ENCODE measurements at regions not wholly inside any gene's neighbourhood (a gene's known extent, or its start where the extent isn't known, plus 50 kb on each side); places are given as distances from the start of the nearest gene placed in this dataset.
"Not testable (repeated sequence)": the region's sequence is repeated elsewhere in the genome, so short reads cannot be mapped to it uniquely, and the experiment has no call there.

GRCh38 chr4:64756016-64756415 lies 346.8 kb upstream of the TECRL start:
- no peaks in the 10 kb centered on the region for H3K36me3 ChIP-seq (ENCODE audit: low read depth)
- no peak overlapping the region for H3K4me3 ChIP-seq (ENCODE audit: severe bottlenecking)
- H3K4me1 ChIP-seq (ENCODE audit: insufficient read depth, poor library complexity, severe bottlenecking) = no peaks in the 10 kb centered on the region
- TF ChIP-seq CTCF (IDR thresholded peaks at IDR 0.05; ENCODE audit: poor library complexity, severe bottlenecking) = no peak
- H3K9me3 ChIP-seq (ENCODE audit: severe bottlenecking) = no peaks in the 10 kb centered on the region
- peak; percentile 65 for ATAC-seq (ENCODE audit: low read depth)
- no peak overlapping the region for H3K27ac ChIP-seq (ENCODE audit: poor library complexity, severe bottlenecking)
- no peaks in the 10 kb centered on the region for H3K27me3 ChIP-seq (ENCODE audit: insufficient read depth, poor library complexity, severe bottlenecking)
- no peak for DNase-seq (ENCODE audit: low spot score)

GRCh38 chr4:64747919-64748715 lies 338.9 kb upstream of the TECRL start:
- TF ChIP-seq CTCF (IDR thresholded peaks at IDR 0.05; ENCODE audit: poor library complexity, severe bottlenecking) = no peak

GRCh38 chr4:64738240-64738639 lies 329.0 kb upstream of the TECRL start:
- Histone ChIP-seq H3K9me3 (ENCODE audit: severe bottlenecking) (no peaks in the 10 kb centered on the region), H3K27me3 (ENCODE audit: insufficient read depth, poor library complexity, severe bottlenecking) (no peaks in the 10 kb centered on the region), H3K36me3 (ENCODE audit: low read depth) (no peaks in the 10 kb centered on the region), H3K27ac (ENCODE audit: poor library complexity, severe bottlenecking) (no peak overlapping the region), H3K4me3 (ENCODE audit: severe bottlenecking) (no peak overlapping the region), H3K4me1 (ENCODE audit: insufficient read depth, poor library complexity, severe bottlenecking) (no peaks in the 10 kb centered on the region)
- ATAC-seq (ENCODE audit: low read depth) (no peak; the same call in 2 of the 3 replicates), DNase-seq (ENCODE audit: low spot score) (no peak)
- no peak for TF ChIP-seq CTCF (IDR thresholded peaks at IDR 0.05; ENCODE audit: poor library complexity, severe bottlenecking)

More at GRCh38 chr4:64747919-64748715, 338.9 kb upstream of the TECRL start:
- ATAC-seq (ENCODE audit: low read depth) (no peak), DNase-seq (ENCODE audit: low spot score) (no peak)
- H3K9me3 ChIP-seq (ENCODE audit: severe bottlenecking) = no peaks in the 10 kb centered on the region
- no peaks in the 10 kb centered on the region for H3K36me3 ChIP-seq (ENCODE audit: low read depth)
- no peaks in the 10 kb centered on the region for H3K4me1 ChIP-seq (ENCODE audit: insufficient read depth, poor library complexity, severe bottlenecking)
- H3K4me3 ChIP-seq (ENCODE audit: severe bottlenecking) = no peak overlapping the region
- H3K27me3 ChIP-seq (ENCODE audit: insufficient read depth, poor library complexity, severe bottlenecking) = no peaks in the 10 kb centered on the region
- H3K27ac ChIP-seq (ENCODE audit: poor library complexity, severe bottlenecking) = no peak overlapping the region

- H3K4me1 ChIP-seq (ENCODE audit: insufficient read depth, poor library complexity, severe bottlenecking); H3K36me3 ChIP-seq (ENCODE audit: low read depth); H3K27ac ChIP-seq (ENCODE audit: poor library complexity, severe bottlenecking); H3K27me3 ChIP-seq (ENCODE audit: insufficient read depth, poor library complexity, severe bottlenecking); ATAC-seq (ENCODE audit: low read depth); H3K4me3 ChIP-seq (ENCODE audit: severe bottlenecking); H3K9me3 ChIP-seq (ENCODE audit: severe bottlenecking); DNase-seq (ENCODE audit: low spot score): not testable (repeated sequence)
Measured at GRCh38 chr4:64737854-64738138, 328.5 kb upstream of the TECRL start.

GRCh38 chr4:64737026-64737853 lies 328.0 kb upstream of the TECRL start:
- H3K36me3 ChIP-seq (ENCODE audit: low read depth) = no peaks in the 10 kb centered on the region
- no peak overlapping the region for H3K4me3 ChIP-seq (ENCODE audit: severe bottlenecking)
- no peak overlapping the region for H3K27ac ChIP-seq (ENCODE audit: poor library complexity, severe bottlenecking)
- DNase-seq (ENCODE audit: low spot score) = no peak
- H3K4me1 ChIP-seq (ENCODE audit: insufficient read depth, poor library complexity, severe bottlenecking) = no peaks in the 10 kb centered on the region
- ATAC-seq (ENCODE audit: low read depth) = no peak
- no peak for TF ChIP-seq CTCF (IDR thresholded peaks at IDR 0.05; ENCODE audit: poor library complexity, severe bottlenecking)
- no peaks in the 10 kb centered on the region for H3K27me3 ChIP-seq (ENCODE audit: insufficient read depth, poor library complexity, severe bottlenecking)
- no peaks in the 10 kb centered on the region for H3K9me3 ChIP-seq (ENCODE audit: severe bottlenecking)
